Naive B cell (primary cell): ENCODE measurements at regions not wholly inside any gene's neighbourhood (a gene's known extent, or its start where the extent isn't known, plus 50 kb on each side); places are given as distances from the start of the nearest gene placed in this dataset.

Experiments
- ATAC-seq, 2 donors: fragments of 150-1000 bp; cut with Tn5 transposase; 2 replicates each; pipeline ENCODE4 v1.10.0; 2021; ENCODE audit warnings: low read depth in 2 of 2, mild to moderate bottlenecking in 2 of 2, moderate library complexity in 2 of 2
- DNase-seq: peaks from one replicate; pipeline ENCODE4 v3.0.0; 2022
- H3K27ac Mint-ChIP-seq, 6 donors: one replicate each; pipeline ENCODE4 v1.8.0; 2020 to 2022; ENCODE audit warnings: mild to moderate bottlenecking in 6 of 6, mixed read lengths in 6 of 6, moderate library complexity in 5 of 6, inconsistent platforms in 2 of 6
- H3K27me3 Mint-ChIP-seq, 3 donors: one replicate each; pipeline ENCODE4 v1.8.0; 2021 to 2022; ENCODE audit warnings: mixed read lengths in 3 of 3, mild to moderate bottlenecking in 1 of 3
- H3K36me3 Mint-ChIP-seq, 2 donors: one replicate each; pipeline ENCODE4 v1.8.0; 2020 to 2022; ENCODE audit warnings: mixed read lengths in 2 of 2, inconsistent platforms in 1 of 2, mild to moderate bottlenecking in 1 of 2
- H3K4me1 Mint-ChIP-seq, 3 donors: one replicate each; pipeline ENCODE4 v1.8.0; 2020 to 2022; ENCODE audit warnings: mixed read lengths in 3 of 3, inconsistent platforms in 1 of 3, mild to moderate bottlenecking in 1 of 3, moderate library complexity in 1 of 3
- H3K4me3 Mint-ChIP-seq, 8 donors: one replicate each; pipeline ENCODE4 v1.8.0; 2020 to 2022; ENCODE audit warnings: mild to moderate bottlenecking in 8 of 8, mixed read lengths in 8 of 8, moderate library complexity in 8 of 8, inconsistent platforms in 2 of 8
- H3K9me3 Mint-ChIP-seq, 7 donors: one replicate each; pipeline ENCODE4 v1.8.0; 2020 to 2022; ENCODE audit warnings: mixed read lengths in 7 of 7, mild to moderate bottlenecking in 5 of 7, inconsistent platforms in 2 of 7, moderate library complexity in 1 of 7

- Mint-ChIP-seq H3K36me3 (no peaks in the 10 kb centered on the region), H3K4me1 (no peaks in the 10 kb centered on the region), H3K9me3 (peaks cover 2 to 14% (median 8%) of the 10 kb centered on the region in 7 donors), H3K27ac (no peak overlapping the region), H3K27me3 (no peaks in the 10 kb centered on the region), H3K4me3 (no peak overlapping the region)
- DNase-seq (no peak), ATAC-seq (no peak)
These were observed 321.4 kb downstream of the CDH2 start for GRCh38 chr18:27855486-27855885.

GRCh38 chr18:27854631-27855030 is 322.3 kb downstream of the CDH2 start:
- H3K27me3 Mint-ChIP-seq: no peaks in the 10 kb centered on the region
- ATAC-seq (no peak), DNase-seq (no peak)
- peaks cover 2 to 14% (median 9%) of the 10 kb centered on the region in 7 donors for H3K9me3 Mint-ChIP-seq
- no peaks in the 10 kb centered on the region for H3K4me1 Mint-ChIP-seq
- no peaks in the 10 kb centered on the region for H3K36me3 Mint-ChIP-seq
- H3K27ac Mint-ChIP-seq: no peak overlapping the region
- peak overlapping the region in 1 of 8 donors; percentile 3 for H3K4me3 Mint-ChIP-seq

GRCh38 chr18:27848336-27848735 is 328.6 kb downstream of the CDH2 start:
- H3K27me3 Mint-ChIP-seq: no peaks in the 10 kb centered on the region
- ATAC-seq (no peak), DNase-seq (no peak)
- H3K36me3 Mint-ChIP-seq: no peaks in the 10 kb centered on the region
- peaks cover 3 to 17% (median 4%) of the 10 kb centered on the region in 7 donors for H3K9me3 Mint-ChIP-seq
- no peak overlapping the region for H3K4me3 Mint-ChIP-seq
- no peak overlapping the region for H3K27ac Mint-ChIP-seq
- H3K4me1 Mint-ChIP-seq: no peaks in the 10 kb centered on the region

GRCh38 chr18:27847412-27847811 is 329.5 kb downstream of the CDH2 start:
- peaks cover 0 to 17% (median 4%) of the 10 kb centered on the region in 7 donors for H3K9me3 Mint-ChIP-seq
- no peak overlapping the region for H3K27ac Mint-ChIP-seq
- H3K36me3 Mint-ChIP-seq: no peaks in the 10 kb centered on the region
- no peaks in the 10 kb centered on the region for H3K4me1 Mint-ChIP-seq
- DNase-seq (no peak), ATAC-seq (no peak)
- H3K4me3 Mint-ChIP-seq: no peak overlapping the region
- no peaks in the 10 kb centered on the region for H3K27me3 Mint-ChIP-seq

GRCh38 chr18:27845897-27846296 is 331.0 kb downstream of the CDH2 start:
- Mint-ChIP-seq H3K4me1 (no peaks in the 10 kb centered on the region), H3K9me3 (peaks cover 0 to 20% (median 7%) of the 10 kb centered on the region in 7 donors), H3K36me3 (no peaks in the 10 kb centered on the region), H3K27me3 (no peaks in the 10 kb centered on the region), H3K27ac (no peak overlapping the region), H3K4me3 (no peak overlapping the region)
- no peak for ATAC-seq
- DNase-seq: no peak

GRCh38 chr18:27843783-27844777 is 332.9 kb downstream of the CDH2 start:
- Mint-ChIP-seq H3K27me3 (no peaks in the 10 kb centered on the region), H3K4me3 (no peak overlapping the region), H3K4me1 (no peaks in the 10 kb centered on the region), H3K36me3 (no peaks in the 10 kb centered on the region), H3K9me3 (peaks cover 0 to 20% (median 7%) of the 10 kb centered on the region in 7 donors), H3K27ac (peak overlapping the region in 2 of 6 donors; percentile 3 to 81)
- no peak for DNase-seq
- no peak for ATAC-seq

- Mint-ChIP-seq H3K4me3 (no peak overlapping the region), H3K27me3 (no peaks in the 10 kb centered on the region), H3K36me3 (no peaks in the 10 kb centered on the region), H3K4me1 (no peaks in the 10 kb centered on the region), H3K27ac (no peak overlapping the region), H3K9me3 (peaks cover 0 to 14% (median 6%) of the 10 kb centered on the region in 7 donors)
- ATAC-seq (no peak), DNase-seq (no peak)
These were observed 337.8 kb downstream of the CDH2 start for GRCh38 chr18:27839141-27839540.

- H3K4me3 Mint-ChIP-seq: no peak overlapping the region
- no peak overlapping the region for H3K27ac Mint-ChIP-seq
- H3K27me3 Mint-ChIP-seq: no peaks in the 10 kb centered on the region
- ATAC-seq (no peak), DNase-seq (no peak)
- H3K9me3 Mint-ChIP-seq: peaks cover 0 to 11% (median 6%) of the 10 kb centered on the region in 7 donors
- no peaks in the 10 kb centered on the region for H3K36me3 Mint-ChIP-seq
- no peaks in the 10 kb centered on the region for H3K4me1 Mint-ChIP-seq
These were observed 338.7 kb downstream of the CDH2 start for GRCh38 chr18:27838225-27838624.

- Mint-ChIP-seq H3K4me1 (no peaks in the 10 kb centered on the region), H3K27ac (no peak overlapping the region), H3K9me3 (peaks cover 9 to 16% (median 12%) of the 10 kb centered on the region in 7 donors), H3K27me3 (no peaks in the 10 kb centered on the region), H3K4me3 (no peak overlapping the region), H3K36me3 (no peaks in the 10 kb centered on the region)
- ATAC-seq: no peak
- DNase-seq: no peak
These were observed 350.8 kb downstream of the CDH2 start for GRCh38 chr18:27826101-27826500.

- no peak for DNase-seq
- Mint-ChIP-seq H3K36me3 (no peaks in the 10 kb centered on the region), H3K9me3 (peaks cover 9 to 13% (median 12%) of the 10 kb centered on the region in 7 donors), H3K4me3 (no peak overlapping the region), H3K27ac (no peak overlapping the region), H3K27me3 (no peaks in the 10 kb centered on the region), H3K4me1 (no peaks in the 10 kb centered on the region)
- no peak for ATAC-seq
These were observed 351.2 kb downstream of the CDH2 start for GRCh38 chr18:27825689-27826088.

GRCh38 chr18:27824841-27825681 is 351.9 kb downstream of the CDH2 start:
- no peak overlapping the region for H3K27ac Mint-ChIP-seq
- H3K36me3 Mint-ChIP-seq: no peaks in the 10 kb centered on the region
- H3K4me3 Mint-ChIP-seq: no peak overlapping the region
- DNase-seq: no peak
- H3K9me3 Mint-ChIP-seq: peaks cover 8 to 12% (median 10%) of the 10 kb centered on the region in 7 donors
- ATAC-seq: no peak
- no peaks in the 10 kb centered on the region for H3K4me1 Mint-ChIP-seq
- no peaks in the 10 kb centered on the region for H3K27me3 Mint-ChIP-seq

- ATAC-seq: no peak
- peaks cover 8 to 12% (median 9%) of the 10 kb centered on the region in 7 donors for H3K9me3 Mint-ChIP-seq
- H3K4me3 Mint-ChIP-seq: no peak overlapping the region
- no peak for DNase-seq
- H3K4me1 Mint-ChIP-seq: no peaks in the 10 kb centered on the region
- H3K27ac Mint-ChIP-seq: no peak overlapping the region
- no peaks in the 10 kb centered on the region for H3K36me3 Mint-ChIP-seq
- H3K27me3 Mint-ChIP-seq: no peaks in the 10 kb centered on the region
These were observed 352.7 kb downstream of the CDH2 start for GRCh38 chr18:27824275-27824674.

GRCh38 chr18:27823053-27823452 is 353.9 kb downstream of the CDH2 start:
- H3K36me3 Mint-ChIP-seq: no peaks in the 10 kb centered on the region
- peaks cover 3 to 10% (median 7%) of the 10 kb centered on the region in 7 donors for H3K9me3 Mint-ChIP-seq
- DNase-seq: no peak
- no peaks in the 10 kb centered on the region for H3K27me3 Mint-ChIP-seq
- H3K4me1 Mint-ChIP-seq: no peaks in the 10 kb centered on the region
- no peak overlapping the region for H3K27ac Mint-ChIP-seq
- ATAC-seq: no peak
- H3K4me3 Mint-ChIP-seq: no peak overlapping the region
